C4-2B (cell line): ENCODE measurements at regions not wholly inside any gene's neighbourhood (a gene's known extent, or its start where the extent isn't known, plus 50 kb on each side); places are given as distances from the start of the nearest gene placed in this dataset.

Source experiments
- ZFX ChIP-seq: fragments of 450-650 bp; IDR thresholded peaks from 2 replicates; pipeline ENCODE4 v1.6.1; 2017
- TF ChIP-seq, protein P1 (sequence below): fragments of 450-650 bp; conservative IDR thresholded peaks from 2 replicates; pipeline ENCODE4 v1.5.1; 2017; ENCODE audit warnings: mild to moderate bottlenecking

DNA sequence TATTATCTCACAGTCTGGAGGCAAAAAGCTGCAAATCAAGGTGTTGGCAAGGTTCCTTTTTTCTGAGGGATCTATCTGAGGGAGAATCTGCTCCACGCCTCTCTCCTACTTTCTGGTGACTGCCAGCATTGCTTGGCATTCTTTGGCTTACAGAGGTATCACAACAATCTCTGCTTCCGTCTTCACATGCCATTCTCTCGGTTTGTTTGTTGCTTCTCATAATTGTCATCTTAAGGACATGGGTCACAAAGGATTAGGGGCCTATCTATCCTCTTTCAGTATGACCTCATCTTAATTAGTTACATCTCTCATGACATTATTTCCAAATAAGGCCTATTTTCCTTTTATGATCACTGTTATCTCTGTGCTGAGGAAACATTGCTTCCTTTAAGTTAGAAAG, 345.0 kb downstream of the FOXG1 start:
- TF ChIP-seq, protein P1, sequence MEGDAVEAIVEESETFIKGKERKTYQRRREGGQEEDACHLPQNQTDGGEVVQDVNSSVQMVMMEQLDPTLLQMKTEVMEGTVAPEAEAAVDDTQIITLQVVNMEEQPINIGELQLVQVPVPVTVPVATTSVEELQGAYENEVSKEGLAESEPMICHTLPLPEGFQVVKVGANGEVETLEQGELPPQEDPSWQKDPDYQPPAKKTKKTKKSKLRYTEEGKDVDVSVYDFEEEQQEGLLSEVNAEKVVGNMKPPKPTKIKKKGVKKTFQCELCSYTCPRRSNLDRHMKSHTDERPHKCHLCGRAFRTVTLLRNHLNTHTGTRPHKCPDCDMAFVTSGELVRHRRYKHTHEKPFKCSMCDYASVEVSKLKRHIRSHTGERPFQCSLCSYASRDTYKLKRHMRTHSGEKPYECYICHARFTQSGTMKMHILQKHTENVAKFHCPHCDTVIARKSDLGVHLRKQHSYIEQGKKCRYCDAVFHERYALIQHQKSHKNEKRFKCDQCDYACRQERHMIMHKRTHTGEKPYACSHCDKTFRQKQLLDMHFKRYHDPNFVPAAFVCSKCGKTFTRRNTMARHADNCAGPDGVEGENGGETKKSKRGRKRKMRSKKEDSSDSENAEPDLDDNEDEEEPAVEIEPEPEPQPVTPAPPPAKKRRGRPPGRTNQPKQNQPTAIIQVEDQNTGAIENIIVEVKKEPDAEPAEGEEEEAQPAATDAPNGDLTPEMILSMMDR: no peak
- TF ChIP-seq ZFX: no peak
